ENCODE measurements at regions not wholly inside any gene's neighbourhood (a gene's known extent, or its start where the extent isn't known, plus 50 kb on each side); places are given as distances from the start of the nearest gene placed in this dataset.

- TF ChIP-seq CTCF (IDR thresholded peaks at IDR 0.05; ENCODE audit: insufficient read depth, low read depth, low read length): no peak
- TF ChIP-seq EZH2 (IDR thresholded peaks at IDR 0.05; ENCODE audit: insufficient read depth, low read length): no peak
These were observed 218.3 kb upstream of the STK17B start for GRCh38 chr2:196389670-196390069.
